Muscle of arm (tissue), 1 donor: ENCODE measurements at regions not wholly inside any gene's neighbourhood (a gene's known extent, or its start where the extent isn't known, plus 50 kb on each side); places are given as distances from the start of the nearest gene placed in this dataset.
"Not testable (repeated sequence)": the region's sequence is repeated elsewhere in the genome, so short reads cannot be mapped to it uniquely, and the experiment has no call there.

Experiments used
- DNase-seq: peaks from one replicate; pipeline ENCODE4 v3.0.0-alpha.2; 2013

DNA sequence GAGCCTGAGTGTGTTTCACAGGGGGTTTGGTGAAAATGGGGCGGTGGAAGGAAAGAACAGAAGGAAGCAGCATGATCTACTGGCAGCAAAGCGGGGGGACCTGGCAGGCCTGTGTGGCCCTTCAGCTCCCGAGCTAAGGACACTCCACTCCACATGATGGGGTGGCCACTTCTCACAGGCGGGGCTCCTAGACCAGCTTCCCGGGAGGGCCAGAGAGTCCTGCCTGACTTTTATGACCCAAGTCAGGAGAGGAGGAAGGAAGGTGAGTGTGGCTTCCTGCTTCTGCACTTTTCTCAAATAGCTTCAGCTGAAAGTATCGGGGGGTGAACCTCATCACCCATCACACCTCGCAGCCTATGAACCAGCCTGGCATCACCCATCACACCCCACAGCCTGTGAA lies 117.5 kb upstream of the AFDN start:
- DNase-seq: no peak

DNA sequence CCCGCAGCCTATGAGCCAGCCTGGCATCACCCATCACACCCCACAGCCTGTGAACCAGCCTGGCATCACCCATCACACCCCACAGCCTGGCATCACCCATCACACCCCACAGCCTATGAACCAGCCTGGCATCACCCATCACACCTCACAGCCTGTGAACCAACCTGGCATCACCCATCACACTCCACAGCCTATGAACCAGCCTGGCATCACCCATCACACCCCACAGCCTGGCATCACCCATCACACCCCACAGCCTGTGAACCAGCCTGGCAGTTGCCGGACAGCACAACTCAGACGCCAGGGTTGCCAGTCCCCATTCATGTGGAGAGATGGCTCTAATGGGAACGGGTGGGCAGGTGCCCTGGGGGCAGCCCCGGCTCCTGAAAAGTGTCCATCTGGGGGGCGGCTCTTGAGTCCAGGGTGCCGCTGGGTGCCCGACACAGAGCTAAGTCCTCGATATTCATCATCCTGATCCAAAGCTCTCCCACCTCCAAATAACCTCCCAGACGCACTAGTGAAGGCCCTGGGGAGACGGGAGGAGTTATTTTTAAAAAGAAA lies 116.9 kb upstream of the AFDN start:
- not testable (repeated sequence) for DNase-seq

DNA sequence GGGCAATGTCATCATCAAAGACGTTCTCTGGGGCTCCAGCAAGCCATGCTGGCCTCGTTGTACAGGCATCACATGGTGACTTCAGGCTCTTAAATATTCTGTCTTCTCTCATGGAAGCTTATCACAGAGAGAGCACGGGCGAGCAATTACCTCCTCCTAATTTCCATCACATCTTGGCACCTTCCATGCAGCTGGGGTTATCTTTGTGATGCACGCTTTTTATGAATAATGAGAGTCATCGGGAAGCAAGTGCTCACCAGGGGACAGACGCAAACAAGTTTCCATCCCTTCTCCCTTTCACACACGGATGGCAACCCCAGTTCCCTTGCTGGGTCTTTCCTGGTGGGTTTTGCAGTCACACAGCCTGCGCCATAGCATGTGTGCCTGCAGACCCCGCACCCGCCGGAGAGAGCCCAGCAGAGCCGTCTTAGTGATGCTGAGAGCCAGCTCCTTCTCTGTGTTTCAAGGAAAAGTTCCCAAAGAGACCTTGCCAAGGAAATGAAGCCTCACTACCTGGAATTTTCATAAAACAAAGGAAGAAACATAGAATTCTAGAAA lies 116.3 kb upstream of the AFDN start:
- no peak for DNase-seq

GRCh38 chr6:167711211-167711610 lies 115.5 kb upstream of the AFDN start:
- no peak for DNase-seq

GRCh38 chr6:167711768-167712730 lies 114.7 kb upstream of the AFDN start:
- DNase-seq: no peak

GRCh38 chr6:167712731-167713475 lies 113.8 kb upstream of the AFDN start:
- DNase-seq: no peak

DNA sequence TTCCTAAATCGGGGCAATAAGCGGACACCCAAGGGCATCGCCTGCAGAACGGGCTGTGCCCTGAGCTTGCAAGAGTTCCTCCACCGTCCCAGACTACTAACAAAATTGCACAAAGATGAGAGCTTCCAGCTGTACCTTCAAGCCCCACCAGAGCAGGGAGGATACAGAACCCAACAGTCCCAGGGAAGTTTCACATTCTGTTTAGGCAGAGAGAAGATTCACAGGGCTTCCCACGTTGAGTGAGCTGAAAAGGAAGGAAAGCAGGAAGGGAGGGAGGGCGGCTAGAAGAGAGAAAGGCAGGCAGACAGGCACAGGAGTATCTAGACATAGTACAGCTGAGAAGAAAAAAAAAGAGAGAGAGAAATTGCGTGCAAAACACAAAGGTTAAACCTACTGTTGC lies 112.6 kb upstream of the AFDN start:
- DNase-seq: no peak

- no peak for DNase-seq
These were observed 109.3 kb upstream of the AFDN start for GRCh38 chr6:167717455-167717854.

DNA sequence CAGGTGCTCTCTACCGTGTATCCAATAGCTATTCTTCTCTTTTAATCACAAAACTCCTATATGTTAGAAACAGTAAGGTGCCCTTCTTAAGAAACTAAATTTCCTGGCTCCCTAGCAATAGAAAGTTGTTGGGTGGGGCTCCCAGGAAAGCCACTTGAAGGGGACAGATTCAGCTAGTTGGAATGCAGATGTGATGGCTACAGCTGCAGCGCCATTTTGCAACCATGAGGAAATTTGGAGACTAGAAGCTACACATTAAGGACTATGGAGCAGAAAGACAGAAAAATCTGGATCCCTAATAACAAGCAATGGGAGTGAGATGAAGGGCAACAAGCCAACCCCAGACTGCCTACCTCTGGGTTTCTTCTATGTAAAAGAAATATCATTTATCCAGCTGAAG lies 108.8 kb upstream of the AFDN start:
- no peak for DNase-seq

DNA sequence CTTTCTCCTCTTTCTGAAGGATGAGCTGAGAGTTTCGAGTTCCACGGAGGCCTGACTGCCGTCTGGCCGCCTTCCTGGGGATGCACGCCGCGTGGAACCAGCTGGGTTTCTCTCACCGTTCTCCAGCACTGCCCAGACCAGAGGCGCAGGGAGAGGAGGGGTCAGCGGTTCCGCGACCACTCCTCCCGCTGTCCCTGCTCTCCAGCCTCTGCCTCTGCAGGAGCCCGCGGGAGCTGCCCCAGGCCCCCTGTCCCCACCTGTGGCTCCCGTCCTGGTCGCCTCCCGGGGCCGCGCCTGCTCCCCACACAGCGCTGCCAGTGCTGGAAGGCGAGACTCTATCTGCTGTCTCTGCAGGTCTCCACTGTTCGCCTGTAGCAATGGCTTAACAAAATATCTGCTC lies 106.8 kb upstream of the AFDN start:
- DNase-seq: no peak

DNA sequence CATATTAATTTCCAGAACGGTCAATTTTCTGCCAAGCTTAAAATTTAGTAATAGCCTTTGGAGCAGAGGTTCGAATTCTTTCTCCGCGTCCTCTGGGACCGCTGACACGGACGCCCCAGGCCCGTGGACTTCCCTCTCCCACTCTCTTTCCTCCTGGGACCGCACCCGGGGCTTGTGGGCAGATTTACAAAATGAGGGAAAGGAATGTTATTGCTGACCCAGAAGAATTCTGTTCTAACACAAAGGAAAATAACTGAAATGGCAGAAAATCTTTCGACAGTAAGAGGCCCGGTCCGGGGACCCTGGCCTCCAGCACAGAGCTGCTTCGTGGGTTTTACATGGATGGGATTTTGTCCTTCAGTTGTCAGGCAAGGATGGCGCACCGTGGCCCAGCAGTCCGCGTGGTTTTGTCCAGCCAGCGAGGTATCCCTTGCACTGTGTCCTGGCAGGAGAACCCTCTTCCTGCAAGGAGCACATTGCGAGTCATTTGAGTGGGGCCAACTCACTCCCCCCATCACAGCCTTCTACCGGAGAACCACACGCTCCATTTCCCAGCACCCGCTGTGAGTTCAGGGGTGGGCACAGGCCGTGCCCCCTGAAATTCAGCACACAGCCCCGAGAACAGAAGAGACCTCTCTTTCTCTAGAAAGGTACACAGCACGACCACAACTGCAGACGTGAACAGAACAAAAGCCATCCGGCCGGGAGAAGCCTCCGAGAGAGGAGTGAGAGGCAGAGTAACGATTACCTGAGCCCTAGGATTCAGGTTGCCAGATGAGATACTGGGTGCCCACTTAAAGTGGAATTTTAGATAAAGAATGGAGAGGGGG lies 106.0 kb upstream of the AFDN start:
- DNase-seq: no peak

DNA sequence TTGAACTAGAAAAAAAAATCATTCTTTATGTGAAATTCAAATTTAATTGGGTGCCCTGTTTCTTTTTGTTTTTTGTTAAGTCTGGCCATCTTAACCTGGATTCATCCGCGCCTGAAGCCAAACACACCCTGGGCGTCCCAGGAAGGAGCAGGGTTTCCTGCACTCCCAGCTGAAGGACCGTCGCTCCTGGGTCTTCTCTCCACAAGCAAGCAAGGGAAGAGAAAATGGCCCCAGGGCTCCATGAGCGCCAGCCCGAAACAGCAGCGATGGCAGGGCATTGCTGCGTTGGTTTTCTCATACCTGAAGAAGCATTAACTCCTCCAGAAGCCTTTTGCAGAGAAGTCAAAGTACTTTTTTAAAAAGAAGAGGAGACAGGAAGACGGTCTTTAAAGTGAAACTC lies 105.4 kb upstream of the AFDN start:
- no peak for DNase-seq

DNA sequence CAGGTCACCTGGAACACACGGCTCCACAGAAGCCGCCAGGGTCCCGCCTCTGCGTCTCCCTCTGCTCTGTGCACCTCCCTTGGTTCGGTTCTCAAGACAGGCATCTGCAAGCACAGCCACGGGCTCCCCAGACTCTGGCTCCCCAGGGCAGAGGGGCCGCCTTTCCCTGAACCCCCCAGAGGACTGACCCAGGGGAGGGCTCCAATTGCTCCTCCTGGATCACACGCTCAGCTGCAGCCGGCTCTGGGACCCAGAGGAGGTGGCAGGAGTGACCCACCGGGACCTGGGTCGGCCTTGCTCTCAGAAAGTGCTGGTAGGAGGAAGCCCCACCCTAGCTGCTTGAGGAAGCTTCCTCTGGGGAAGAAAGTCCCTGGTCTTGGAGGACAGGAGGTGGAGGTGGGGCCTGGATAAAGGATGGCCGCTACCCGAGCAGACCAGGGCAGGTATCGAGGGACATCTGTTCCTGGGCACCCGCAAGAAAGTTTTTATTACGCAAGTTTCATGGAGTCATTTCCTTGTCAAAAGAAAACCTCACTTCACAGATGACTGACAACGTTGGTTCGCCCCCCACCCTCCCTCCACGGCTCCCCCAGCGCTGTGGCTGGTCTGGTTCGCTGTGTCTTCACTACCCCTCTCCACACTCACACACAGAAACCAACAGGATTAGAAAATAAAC lies 103.9 kb upstream of the AFDN start:
- no peak for DNase-seq

DNA sequence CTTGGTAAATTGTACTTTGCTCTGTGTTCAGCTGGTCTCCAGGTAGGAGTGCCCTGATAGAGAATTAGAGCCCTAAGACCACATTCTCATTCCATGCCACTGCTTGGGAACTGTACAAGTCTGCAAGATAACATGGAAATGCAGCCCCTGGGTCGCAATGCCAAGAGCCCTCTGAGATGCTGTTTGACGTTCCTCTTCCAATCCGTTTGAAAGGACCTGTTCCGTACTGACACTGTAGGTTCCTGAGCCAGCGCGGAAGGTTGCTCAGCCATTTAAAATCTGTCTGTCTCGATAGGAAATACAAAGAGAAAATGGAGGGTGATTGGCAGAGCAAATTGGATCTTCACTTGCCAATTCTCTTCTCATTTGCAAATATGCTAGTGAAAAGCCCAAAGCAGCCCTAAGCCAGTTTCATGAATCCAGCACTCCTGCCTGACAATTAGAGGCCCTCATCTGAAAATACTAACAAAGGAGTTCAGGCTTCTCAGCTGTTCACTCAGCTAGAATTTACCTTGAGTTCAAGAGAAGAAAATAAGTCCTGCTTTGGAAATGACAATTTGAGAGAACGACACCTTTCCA lies 100.6 kb upstream of the AFDN start:
- DNase-seq: no peak

GRCh38 chr6:167730441-167730840 lies 96.3 kb upstream of the AFDN start:
- DNase-seq: no peak

- no peak for DNase-seq
These were observed 95.5 kb upstream of the AFDN start for GRCh38 chr6:167731216-167731615.

- no peak for DNase-seq
These were observed 94.8 kb upstream of the AFDN start for GRCh38 chr6:167731731-167732422.

- DNase-seq: peak; percentile 47
These were observed 92.7 kb upstream of the AFDN start for GRCh38 chr6:167733740-167734661.

- DNase-seq: no peak
These were observed 92.0 kb upstream of the AFDN start for GRCh38 chr6:167734662-167735083.
